IMR-90 (cell line): ENCODE measurements at regions not wholly inside any gene's neighbourhood (a gene's known extent, or its start where the extent isn't known, plus 50 kb on each side); places are given as distances from the start of the nearest gene placed in this dataset.

Experiments used
- ATAC-seq: fragments of 200-7000 bp; cut with Tn5 transposase; 2 replicates; pipeline ENCODE4 v1.9.1; 2020; ENCODE audit warnings: low read depth, mild to moderate bottlenecking, moderate library complexity
- BruUV-seq: library from RNA; stranded (reverse); fragments of 400-500 nt; replicated peaks from 2 replicates; lab custom pipeline; 2021; lab: Mats Ljungman, UMichigan
- CTCF ChIA-PET: fragments of 300-600 bp; formaldehyde crosslinking; extraction: SDS; loops from one replicate; lab custom pipeline; 2021; ENCODE audit warnings: antibody characterized with exemption; lab: Yijun Ruan, JAX
- POLR2A ChIA-PET: fragments of 300-600 bp; sonication (Branson Sonifier 250); formaldehyde crosslinking; loops from one replicate; lab custom pipeline; 2022; ENCODE audit warnings: antibody characterized with exemption; ENCODE audit not compliant: unreplicated experiment; lab: Charles Lee
- DNase-seq: peaks from one replicate; pipeline ENCODE4 v3.0.0; 2013
- H2AFZ ChIP-seq: replicated peaks from 2 replicates; pipeline ENCODE3; 2013; ENCODE audit warnings: low read length, mild to moderate bottlenecking; ENCODE audit not compliant: poor library complexity
- H2AK5ac ChIP-seq: 2 replicates; pipeline ENCODE4 v1.6.1; 2013; ENCODE audit warnings: low read depth, low read length, inconsistent platforms
- H2AK9ac ChIP-seq: replicated peaks from 2 replicates; pipeline ENCODE3; 2013; ENCODE audit warnings: mild to moderate bottlenecking, low read depth, low read length, moderate library complexity; ENCODE audit not compliant: poor library complexity
- H2BK120ac ChIP-seq: 2 replicates; pipeline ENCODE4 v1.6.1; 2013; ENCODE audit warnings: low read depth, low read length, inconsistent platforms
- H2BK15ac ChIP-seq: 3 replicates; pipeline ENCODE4 v1.6.1; 2013; ENCODE audit warnings: low read depth, low read length, inconsistent platforms
- H2BK20ac ChIP-seq: 2 replicates; pipeline ENCODE4 v1.6.1; 2013; ENCODE audit warnings: low read depth, mild to moderate bottlenecking, inconsistent platforms, low read length, moderate library complexity
- H2BK5ac ChIP-seq: 2 replicates; pipeline ENCODE4 v1.6.1; 2013; ENCODE audit warnings: mild to moderate bottlenecking, low read depth, low read length, inconsistent platforms; ENCODE audit not compliant: poor library complexity, severe bottlenecking
- H3K14ac ChIP-seq: replicated peaks from 2 replicates; pipeline ENCODE4 v1.6.1; 2013; ENCODE audit warnings: low read depth, low read length, inconsistent platforms
- H3K18ac ChIP-seq: 2 replicates; pipeline ENCODE4 v1.6.1; 2013; ENCODE audit warnings: low read depth, low read length, control low read depth
- H3K23ac ChIP-seq: 2 replicates; pipeline ENCODE4 v1.6.1; 2013; ENCODE audit warnings: low read depth, low read length, inconsistent platforms
- H3K27ac ChIP-seq: 2 replicates; pipeline ENCODE4 v1.5.1; 2013; ENCODE audit warnings: mild to moderate bottlenecking, control low read depth, low read length; ENCODE audit not compliant: insufficient read depth
- H3K27me3 ChIP-seq: 2 replicates; pipeline ENCODE4 v1.6.1; 2013; ENCODE audit warnings: low read length; ENCODE audit not compliant: control insufficient read depth, insufficient read depth
- H3K36me3 ChIP-seq: 2 replicates; pipeline ENCODE4 v1.6.1; 2013; ENCODE audit warnings: low read length, mixed read lengths; ENCODE audit not compliant: control insufficient read depth, insufficient read depth
- H3K4ac ChIP-seq: 2 replicates; pipeline ENCODE4 v1.6.1; 2013; ENCODE audit warnings: low read depth, low read length, inconsistent platforms
- H3K4me1 ChIP-seq: 2 replicates; pipeline ENCODE4 v1.6.1; 2013; ENCODE audit warnings: low read length, mixed read lengths; ENCODE audit not compliant: control insufficient read depth, insufficient read depth
- H3K4me2 ChIP-seq: 2 replicates; pipeline ENCODE4 v1.6.1; 2013; ENCODE audit warnings: low read depth, mild to moderate bottlenecking, control low read depth, low read length, moderate library complexity
- H3K4me3 ChIP-seq: 2 replicates; pipeline ENCODE4 v1.5.1; 2013; ENCODE audit warnings: low read depth, mild to moderate bottlenecking, control low read depth, low read length, moderate library complexity; ENCODE audit not compliant: insufficient read depth
- H3K56ac ChIP-seq: 2 replicates; pipeline ENCODE4 v1.6.1; 2013; ENCODE audit warnings: low read length, inconsistent platforms; ENCODE audit not compliant: insufficient read depth; ENCODE audit errors: extremely low read depth
- H3K79me1 ChIP-seq, 2 experiments: 2 replicates each; pipeline ENCODE4 v1.6.1; 2013; ENCODE audit warnings: low read length in 2 of 2, inconsistent platforms in 1 of 2, low read depth in 1 of 2
- H3K9ac ChIP-seq: 2 replicates; pipeline ENCODE4 v1.6.1; 2013; ENCODE audit warnings: low read depth, low read length, control low read depth
- H3K9me1 ChIP-seq: 2 replicates; pipeline ENCODE4 v1.6.1; 2013; ENCODE audit warnings: low read length, inconsistent platforms; ENCODE audit not compliant: insufficient read depth
- H3K9me3 ChIP-seq: 2 replicates; pipeline ENCODE4 v1.6.1; 2013; ENCODE audit warnings: low read length; ENCODE audit not compliant: control insufficient read depth, insufficient read depth
- H4K20me1 ChIP-seq: 2 replicates; pipeline ENCODE4 v1.6.1; 2013; ENCODE audit warnings: low read length, inconsistent platforms; ENCODE audit not compliant: insufficient read depth
- H4K5ac ChIP-seq: 2 replicates; pipeline ENCODE4 v1.6.1; 2013; ENCODE audit warnings: mild to moderate bottlenecking, low read depth, low read length, control low read depth
- H4K8ac ChIP-seq, 2 experiments: 2 replicates each; pipeline ENCODE4 v1.6.1; 2013; ENCODE audit warnings: low read depth in 2 of 2, low read length in 2 of 2, control low read depth in 1 of 2, inconsistent platforms in 1 of 2
- H4K91ac ChIP-seq: 2 replicates; pipeline ENCODE4 v1.6.1; 2013; ENCODE audit warnings: low read depth, low read length, inconsistent platforms; ENCODE audit not compliant: insufficient read depth
- BHLHE40 ChIP-seq: fragments of 150-350 bp; IDR thresholded peaks from 2 replicates; pipeline ENCODE4 v1.6.1; 2016; ENCODE audit warnings: mild to moderate bottlenecking, low read depth, low read length
- CEBPB ChIP-seq: IDR thresholded peaks from 2 replicates; pipeline ENCODE4 v1.6.1; 2012; ENCODE audit warnings: low read depth, low read length, improper control_type of control experiment
- CHD1 ChIP-seq: IDR thresholded peaks from 2 replicates; pipeline ENCODE4 v1.6.1; 2012; ENCODE audit warnings: low read depth, low read length, improper control_type of control experiment
- MAFK ChIP-seq: IDR thresholded peaks from 2 replicates; pipeline ENCODE4 v1.6.1; 2012; ENCODE audit warnings: low read depth, low read length, improper control_type of control experiment
- MAZ ChIP-seq: IDR thresholded peaks from 2 replicates; pipeline ENCODE4 v1.6.1; 2012; ENCODE audit warnings: low read depth, mild to moderate bottlenecking, low read length, improper control_type of control experiment, moderate library complexity, borderline replicate concordance
- MXI1 ChIP-seq: IDR thresholded peaks from 2 replicates; pipeline ENCODE4 v1.6.1; 2012; ENCODE audit warnings: low read depth, mild to moderate bottlenecking, low read length, moderate library complexity, borderline replicate concordance
- RAD21 ChIP-seq: IDR thresholded peaks from 2 replicates; pipeline ENCODE4 v1.6.1; 2012; ENCODE audit warnings: low read length, improper control_type of control experiment
- RCOR1 ChIP-seq: IDR thresholded peaks from 2 replicates; pipeline ENCODE4 v1.6.1; 2012; ENCODE audit warnings: mild to moderate bottlenecking, low read length, improper control_type of control experiment; ENCODE audit not compliant: insufficient replicate concordance
- RFX5 ChIP-seq: IDR thresholded peaks from 2 replicates; pipeline ENCODE4 v1.8.0; 2012; ENCODE audit warnings: low read depth, mild to moderate bottlenecking, low read length, moderate library complexity
- SMC3 ChIP-seq: fragments of 150-350 bp; IDR thresholded peaks from 2 replicates; pipeline ENCODE4 v1.6.1; 2016; ENCODE audit warnings: low read depth, mild to moderate bottlenecking, antibody characterized with exemption, low read length, moderate library complexity
- WGBS, 2 experiments: methylation state at CpG; one replicate each; pipeline versions ENCODE4 v1.1.5 to v1.1.7; 2013; ENCODE audit warnings: missing lambda C conversion rate in 2 of 2; ENCODE audit not compliant: insufficient read length in 1 of 2; ENCODE audit errors: extremely low coverage in 2 of 2; 5-methylcytosine and 5-hydroxymethylcytosine counted together
- dilution Hi-C: fragments of 300-500 bp; cut with HindIII; formaldehyde crosslinking; loops from one replicate; pipeline ENCODE4 v1.14.3; 2018; ENCODE audit warnings: low sequenced_read_pairs; ENCODE audit not compliant: unreplicated experiment
- in situ Hi-C: fragments of 300-500 bp; cut with MboI; formaldehyde crosslinking; loops from 3 replicates; pipeline ENCODE4 v1.14.3; 2019; ENCODE audit warnings: low sequenced_read_pairs, inconsistent platforms, mixed read lengths
- intact Hi-C: fragments of 100-400 bp; cut with micrococcal nuclease; formaldehyde crosslinking; loops from 2 replicates; pipeline ENCODE4 v1.10.0; 2022
- TF ChIP-seq, protein P1 (sequence below): conservative IDR thresholded peaks from 2 replicates; pipeline ENCODE4 v1.5.1; 2012; ENCODE audit warnings: mild to moderate bottlenecking, low read depth, low read length, improper control_type of control experiment
- TF ChIP-seq, protein P2 (sequence below): fragments of 150-350 bp; IDR thresholded peaks from 2 replicates; pipeline ENCODE4 v1.6.1; 2017; ENCODE audit warnings: mild to moderate bottlenecking, antibody characterized with exemption, low read length, low read depth

DNA sequence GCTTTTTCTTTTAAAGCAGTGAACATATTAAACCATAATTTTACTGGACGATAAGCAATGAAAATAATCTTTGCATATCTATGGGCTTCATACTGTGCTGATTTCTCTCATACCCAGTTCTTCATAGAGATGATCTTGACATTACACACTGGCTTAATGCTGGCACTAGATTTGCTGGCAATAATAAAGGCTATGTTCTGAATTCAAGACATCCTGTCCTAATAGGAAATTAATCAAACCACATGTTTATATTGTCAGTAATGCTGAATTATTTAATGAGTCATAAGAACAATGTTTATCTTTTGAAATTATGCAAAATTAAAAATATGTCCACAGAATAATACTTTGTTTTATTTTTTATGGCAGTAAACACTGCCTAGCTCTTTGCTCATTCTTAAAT is 643.2 kb downstream of the OTOL1 start:
- no peak overlapping the region for H2AK9ac ChIP-seq
- H3K23ac ChIP-seq: no peak overlapping the region
- H4K20me1 ChIP-seq: no peaks in the 10 kb centered on the region
- WGBS, 2 experiments: no CpG with 5 or more reads among the region's 1 CpG
- H3K79me1 ChIP-seq: no peaks in the 10 kb centered on the region
- no peak overlapping the region for H3K56ac ChIP-seq
- no peak overlapping the region for H3K18ac ChIP-seq
- H2BK120ac ChIP-seq: no peak overlapping the region; the same call in 1 of the 2 replicates
- H3K9me1 ChIP-seq: no peaks in the 10 kb centered on the region
- H4K5ac ChIP-seq: no peak overlapping the region
- no peaks in the 10 kb centered on the region for H3K27me3 ChIP-seq
- H3K27ac ChIP-seq: no peak overlapping the region
- no peak overlapping the region for H3K4me3 ChIP-seq
- peaks cover 2% of the 10 kb centered on the region; the same call in 1 of the 2 replicates for H3K4me1 ChIP-seq
- intact Hi-C loops: loop anchor here (5.0 kb wide), 1 partner anchor 157 kb away; no protein-coding TSS in a partner anchor
- TF ChIP-seq BHLHE40: no peak
- TF ChIP-seq, protein P1, sequence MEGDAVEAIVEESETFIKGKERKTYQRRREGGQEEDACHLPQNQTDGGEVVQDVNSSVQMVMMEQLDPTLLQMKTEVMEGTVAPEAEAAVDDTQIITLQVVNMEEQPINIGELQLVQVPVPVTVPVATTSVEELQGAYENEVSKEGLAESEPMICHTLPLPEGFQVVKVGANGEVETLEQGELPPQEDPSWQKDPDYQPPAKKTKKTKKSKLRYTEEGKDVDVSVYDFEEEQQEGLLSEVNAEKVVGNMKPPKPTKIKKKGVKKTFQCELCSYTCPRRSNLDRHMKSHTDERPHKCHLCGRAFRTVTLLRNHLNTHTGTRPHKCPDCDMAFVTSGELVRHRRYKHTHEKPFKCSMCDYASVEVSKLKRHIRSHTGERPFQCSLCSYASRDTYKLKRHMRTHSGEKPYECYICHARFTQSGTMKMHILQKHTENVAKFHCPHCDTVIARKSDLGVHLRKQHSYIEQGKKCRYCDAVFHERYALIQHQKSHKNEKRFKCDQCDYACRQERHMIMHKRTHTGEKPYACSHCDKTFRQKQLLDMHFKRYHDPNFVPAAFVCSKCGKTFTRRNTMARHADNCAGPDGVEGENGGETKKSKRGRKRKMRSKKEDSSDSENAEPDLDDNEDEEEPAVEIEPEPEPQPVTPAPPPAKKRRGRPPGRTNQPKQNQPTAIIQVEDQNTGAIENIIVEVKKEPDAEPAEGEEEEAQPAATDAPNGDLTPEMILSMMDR: no peak
- no peak for TF ChIP-seq RAD21
- no peak for TF ChIP-seq MXI1
- no peak for TF ChIP-seq RCOR1
- no peak for TF ChIP-seq MAZ
- TF ChIP-seq CEBPB: no peak
- no peak for TF ChIP-seq SMC3
- no peak for TF ChIP-seq MAFK
- TF ChIP-seq RFX5: no peak
- TF ChIP-seq CHD1: no peak
- TF ChIP-seq, protein P2, sequence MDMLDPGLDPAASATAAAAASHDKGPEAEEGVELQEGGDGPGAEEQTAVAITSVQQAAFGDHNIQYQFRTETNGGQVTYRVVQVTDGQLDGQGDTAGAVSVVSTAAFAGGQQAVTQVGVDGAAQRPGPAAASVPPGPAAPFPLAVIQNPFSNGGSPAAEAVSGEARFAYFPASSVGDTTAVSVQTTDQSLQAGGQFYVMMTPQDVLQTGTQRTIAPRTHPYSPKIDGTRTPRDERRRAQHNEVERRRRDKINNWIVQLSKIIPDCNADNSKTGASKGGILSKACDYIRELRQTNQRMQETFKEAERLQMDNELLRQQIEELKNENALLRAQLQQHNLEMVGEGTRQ: no peak
- no peak overlapping the region for H4K91ac ChIP-seq
- no peak overlapping the region for H2AFZ ChIP-seq
- ChIA-PET POLR2A (no interaction called here), CTCF (no interaction called here)
- dilution Hi-C loops: no loop called here
- H3K4ac ChIP-seq: no peak overlapping the region
- ATAC-seq: no peak
- no peaks in the 10 kb centered on the region for H3K9me3 ChIP-seq
- no peak overlapping the region for H2BK15ac ChIP-seq
- DNase-seq: no peak
- no peak overlapping the region for H3K14ac ChIP-seq
- H3K9ac ChIP-seq: no peak overlapping the region
- H4K8ac ChIP-seq: no peak overlapping the region
- in situ Hi-C loops: no loop called here
- H3K4me2 ChIP-seq: no peak overlapping the region
- H2AK5ac ChIP-seq: no peak overlapping the region
- H2BK20ac ChIP-seq: no peak overlapping the region
- no peak overlapping the region for H2BK5ac ChIP-seq
- BruUV-seq: no TSS peak
- no peaks in the 10 kb centered on the region for H3K36me3 ChIP-seq
